GM06990 (cell line): ENCODE measurements at regions not wholly inside any gene's neighbourhood (a gene's known extent, or its start where the extent isn't known, plus 50 kb on each side); places are given as distances from the start of the nearest gene placed in this dataset.
"Not testable (repeated sequence)": the region's sequence is repeated elsewhere in the genome, so short reads cannot be mapped to it uniquely, and the experiment has no call there.

Source experiments
- DNase-seq: peaks from one replicate; pipeline ENCODE4 v3.0.0-alpha.2; 2011; ENCODE audit not compliant: insufficient read length; ENCODE audit errors: extremely low read depth
- H3K27me3 ChIP-seq: replicated peaks from 2 replicates; pipeline ENCODE4 v1.6.0; 2011; ENCODE audit warnings: low read length; ENCODE audit not compliant: control insufficient read depth, insufficient read depth
- H3K36me3 ChIP-seq: 2 replicates; pipeline ENCODE4 v1.5.1; 2011; ENCODE audit warnings: low read length; ENCODE audit not compliant: control insufficient read depth, insufficient read depth
- H3K4me3 ChIP-seq: replicated peaks from 2 replicates; pipeline ENCODE4 v1.5.1; 2011; ENCODE audit warnings: low read depth, mild to moderate bottlenecking, control low read depth, low read length
- TF ChIP-seq, protein P1 (sequence below): IDR thresholded peaks from 2 replicates; pipeline ENCODE4 v1.5.1; 2011; ENCODE audit warnings: low read length, control low read depth, mild to moderate bottlenecking, inconsistent platforms; ENCODE audit not compliant: insufficient read depth, poor library complexity, severe bottlenecking

DNA sequence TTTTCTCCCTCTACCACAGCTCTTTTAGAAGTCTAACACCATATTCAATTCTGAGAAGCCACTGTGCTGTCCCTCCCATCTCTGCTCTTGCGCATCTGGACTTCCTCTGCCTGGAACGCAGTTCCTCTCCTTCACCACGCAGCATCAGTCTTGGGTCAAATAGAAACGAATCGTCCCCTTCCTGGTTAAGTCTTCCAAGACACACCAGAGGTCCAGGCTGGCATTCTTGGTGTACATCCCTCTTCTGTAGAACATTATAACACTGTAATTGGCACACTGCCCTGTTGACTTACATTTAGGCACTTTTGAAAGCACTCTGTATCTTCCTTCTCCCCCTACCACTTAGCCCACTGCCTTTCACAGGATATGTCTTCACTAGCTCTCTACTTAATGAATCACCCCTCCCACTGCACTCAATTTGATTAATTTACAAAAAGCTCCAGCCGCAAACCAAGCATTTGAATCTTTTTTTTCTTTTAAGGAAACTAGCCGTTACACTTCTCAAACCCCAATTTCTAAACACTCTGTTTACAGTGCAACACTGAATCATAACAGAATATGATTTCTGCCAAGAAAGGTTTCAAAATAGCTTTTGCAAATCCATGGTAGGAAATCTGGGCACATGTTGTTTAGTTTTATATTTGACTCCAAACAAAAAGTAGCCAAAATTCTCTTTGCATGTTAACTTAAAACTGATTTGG, 140.8 kb upstream of the CARMIL1 start:
- peak; percentile 60 for DNase-seq
- Histone ChIP-seq H3K36me3 (no peaks in the 10 kb centered on the region), H3K27me3 (no peaks in the 10 kb centered on the region), H3K4me3 (peak overlapping the region; percentile 60)
- TF ChIP-seq, protein P1, sequence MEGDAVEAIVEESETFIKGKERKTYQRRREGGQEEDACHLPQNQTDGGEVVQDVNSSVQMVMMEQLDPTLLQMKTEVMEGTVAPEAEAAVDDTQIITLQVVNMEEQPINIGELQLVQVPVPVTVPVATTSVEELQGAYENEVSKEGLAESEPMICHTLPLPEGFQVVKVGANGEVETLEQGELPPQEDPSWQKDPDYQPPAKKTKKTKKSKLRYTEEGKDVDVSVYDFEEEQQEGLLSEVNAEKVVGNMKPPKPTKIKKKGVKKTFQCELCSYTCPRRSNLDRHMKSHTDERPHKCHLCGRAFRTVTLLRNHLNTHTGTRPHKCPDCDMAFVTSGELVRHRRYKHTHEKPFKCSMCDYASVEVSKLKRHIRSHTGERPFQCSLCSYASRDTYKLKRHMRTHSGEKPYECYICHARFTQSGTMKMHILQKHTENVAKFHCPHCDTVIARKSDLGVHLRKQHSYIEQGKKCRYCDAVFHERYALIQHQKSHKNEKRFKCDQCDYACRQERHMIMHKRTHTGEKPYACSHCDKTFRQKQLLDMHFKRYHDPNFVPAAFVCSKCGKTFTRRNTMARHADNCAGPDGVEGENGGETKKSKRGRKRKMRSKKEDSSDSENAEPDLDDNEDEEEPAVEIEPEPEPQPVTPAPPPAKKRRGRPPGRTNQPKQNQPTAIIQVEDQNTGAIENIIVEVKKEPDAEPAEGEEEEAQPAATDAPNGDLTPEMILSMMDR, result peak; percentile 16

DNA sequence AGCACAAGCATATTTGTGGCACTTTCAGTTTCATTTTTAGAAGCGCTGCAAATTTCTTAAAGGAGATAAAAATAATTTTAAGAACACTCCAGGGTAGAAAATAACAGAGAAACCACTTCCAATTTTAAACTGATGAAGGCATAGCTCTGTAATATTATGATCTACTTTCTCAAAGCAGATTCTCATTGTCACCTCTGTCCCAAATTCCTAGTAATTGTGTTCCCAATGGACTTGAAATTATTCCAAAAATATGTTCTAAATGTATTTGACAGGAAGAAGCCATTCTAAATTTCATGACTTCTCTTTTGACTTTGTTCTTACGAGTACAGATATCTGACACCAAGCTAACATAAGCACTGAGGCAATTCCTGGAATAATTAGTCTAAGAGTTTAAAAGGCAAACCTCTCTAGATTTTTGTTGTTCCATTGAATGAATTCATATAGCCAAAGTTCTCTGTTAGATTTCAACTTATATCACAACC, 140.2 kb upstream of the CARMIL1 start:
- Histone ChIP-seq H3K36me3 (no peaks in the 10 kb centered on the region), H3K27me3 (no peaks in the 10 kb centered on the region), H3K4me3 (peak overlapping the region; percentile 60)
- TF ChIP-seq, protein P1, result no peak
- DNase-seq, result no peak

DNA sequence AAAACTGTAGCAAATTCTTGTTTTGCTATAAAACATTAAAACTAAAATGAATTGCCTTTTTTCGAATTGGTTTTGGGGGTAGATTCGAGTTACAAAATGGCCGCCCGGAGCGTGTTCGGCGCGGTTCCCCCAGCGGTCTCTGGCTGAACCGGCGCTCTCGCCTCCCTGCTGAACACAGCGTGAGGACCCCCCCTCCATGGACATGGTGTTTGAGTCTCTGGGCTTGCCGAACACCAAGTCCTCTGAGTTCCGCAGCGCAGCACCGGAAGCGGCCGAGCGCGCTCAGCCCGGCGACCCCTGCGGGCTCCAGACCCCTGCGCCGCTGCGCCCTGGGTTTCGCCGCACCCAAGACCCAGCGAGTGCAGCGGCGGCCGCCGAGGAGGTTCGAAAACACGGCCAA, 139.6 kb upstream of the CARMIL1 start:
- H3K36me3 ChIP-seq, H3K4me3 ChIP-seq, DNase-seq, H3K27me3 ChIP-seq: not testable (repeated sequence)

DNA sequence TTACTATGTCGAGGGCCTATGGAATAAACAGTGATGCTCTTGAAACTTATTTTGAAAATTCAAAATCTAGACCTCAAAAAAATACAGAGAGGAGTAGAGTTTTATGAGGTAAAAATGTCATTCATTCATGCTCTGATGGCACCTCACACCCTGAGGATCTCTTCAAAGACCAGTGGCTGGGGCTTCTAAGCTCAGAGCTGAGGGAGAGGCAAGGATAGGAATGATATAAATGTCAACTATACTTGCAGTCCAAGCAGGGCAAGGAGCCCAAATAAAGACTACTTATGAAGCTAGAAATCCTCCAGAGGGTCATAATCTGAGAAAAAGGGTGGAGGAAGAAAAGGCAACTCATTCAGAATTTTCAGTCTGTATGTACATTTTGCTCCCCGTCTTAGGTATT, 136.7 kb upstream of the CARMIL1 start:
- TF ChIP-seq, protein P1, result no peak
- no peak for DNase-seq
- H3K36me3 ChIP-seq, result no peaks in the 10 kb centered on the region
- no peaks in the 10 kb centered on the region for H3K27me3 ChIP-seq
- H3K4me3 ChIP-seq, result no peak overlapping the region

DNA sequence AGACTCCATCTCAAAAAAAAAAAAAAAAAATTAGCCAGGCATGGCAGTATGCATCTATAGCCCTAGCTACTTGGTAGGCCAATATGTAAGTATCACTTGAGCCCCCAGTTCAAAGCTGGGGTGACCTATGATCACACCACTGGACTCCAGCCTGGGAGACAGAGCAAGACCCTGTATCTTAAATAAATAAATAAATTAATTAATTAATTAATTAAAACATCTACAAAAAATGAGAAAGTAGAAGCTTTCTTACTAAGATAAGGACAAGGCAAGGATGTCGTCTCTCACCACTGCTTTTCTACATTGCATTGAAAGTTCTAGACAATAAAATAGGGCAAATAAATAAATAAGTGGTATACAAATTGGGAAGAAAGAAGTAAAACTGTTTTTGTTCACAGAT, 134.3 kb upstream of the CARMIL1 start:
- TF ChIP-seq, protein P1, result no peak
- H3K36me3 ChIP-seq, result no peaks in the 10 kb centered on the region
- no peak overlapping the region for H3K4me3 ChIP-seq
- DNase-seq, result no peak
- H3K27me3 ChIP-seq, result no peaks in the 10 kb centered on the region

DNA sequence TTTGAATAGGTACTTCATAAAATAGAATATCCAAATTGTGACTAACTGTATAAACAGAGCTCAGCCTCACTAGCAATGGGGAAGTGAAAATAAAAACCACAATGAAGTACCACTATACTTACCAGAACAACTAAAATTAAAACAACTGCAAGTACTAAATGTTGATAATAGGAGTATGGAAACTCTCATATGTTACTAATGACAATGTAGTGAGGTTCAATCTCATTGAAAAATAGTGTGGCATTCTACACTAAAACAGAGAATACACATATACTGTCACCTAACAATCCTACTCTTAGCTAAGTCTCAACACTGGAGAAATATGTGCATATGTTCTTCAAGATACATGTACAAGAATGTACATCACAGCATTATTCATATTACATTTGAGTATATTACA, 132.0 kb upstream of the CARMIL1 start:
- no peaks in the 10 kb centered on the region for H3K27me3 ChIP-seq
- H3K36me3 ChIP-seq, result no peaks in the 10 kb centered on the region
- peak; percentile 25 for DNase-seq
- TF ChIP-seq, protein P1, result no peak
- no peak overlapping the region for H3K4me3 ChIP-seq
